ENCODE measurements at regions not wholly inside any gene's neighbourhood (a gene's known extent, or its start where the extent isn't known, plus 50 kb on each side); places are given as distances from the start of the nearest gene placed in this dataset.

- no peak for TF ChIP-seq REXO4 (CRISPR knock-in tag; IDR thresholded peaks at IDR 0.05; ENCODE audit: borderline replicate concordance)
- TF ChIP-seq YEATS2 (CRISPR knock-in tag; IDR thresholded peaks at IDR 0.05; ENCODE audit: borderline replicate concordance), result no peak
- 0 out of 2 replicates have a peak, but pooled peaks have one; percentile 32 for TF ChIP-seq ZNF225 (CRISPR knock-in tag; IDR thresholded peaks at IDR 0.05)
- TF ChIP-seq ZBTB26 (CRISPR knock-in tag; IDR thresholded peaks at IDR 0.05; ENCODE audit: borderline replicate concordance), result no peak
- TF ChIP-seq ZNF33A (CRISPR knock-in tag; IDR thresholded peaks at IDR 0.05; ENCODE audit: borderline replicate concordance), result no peak
- TF ChIP-seq ZNF317 (CRISPR knock-in tag; IDR thresholded peaks at IDR 0.05), result peak; percentile 29; the same call in 1 of the 2 replicates
- no peak for TF ChIP-seq NPAS2 (CRISPR knock-in tag; IDR thresholded peaks at IDR 0.05; ENCODE audit: borderline replicate concordance)
- TF ChIP-seq ZNF552 (CRISPR knock-in tag; IDR thresholded peaks at IDR 0.05; ENCODE audit: borderline replicate concordance), result no peak
- TF ChIP-seq ZNF318 (CRISPR knock-in tag; IDR thresholded peaks at IDR 0.05), result peak; percentile 84; the same call in 1 of the 2 replicates
- TF ChIP-seq PRPF4 (IDR thresholded peaks at IDR 0.05; ENCODE audit: low read depth, low read length, poor library complexity, severe bottlenecking), result peak; percentile 95
- TF ChIP-seq DNMT1 (CRISPR knock-in tag; IDR thresholded peaks at IDR 0.05), result peak; percentile 82
- no peak; the same call in 1 of the 2 replicates for TF ChIP-seq ZNF451 (CRISPR knock-in tag; IDR thresholded peaks at IDR 0.05)
- no peak for TF ChIP-seq ZNF101 (CRISPR knock-in tag; IDR thresholded peaks at IDR 0.05; ENCODE audit: borderline replicate concordance, low read depth)
- TF ChIP-seq RNF2 (conservative IDR thresholded peaks at IDR 0.05; ENCODE audit: low read depth), result no peak
- no peak for TF ChIP-seq ZBTB10 (CRISPR knock-in tag; IDR thresholded peaks at IDR 0.05; ENCODE audit: borderline replicate concordance)
- TF ChIP-seq ZNF614 (CRISPR knock-in tag; IDR thresholded peaks at IDR 0.05; ENCODE audit: borderline replicate concordance), result no peak
- peak; percentile 100 for TF ChIP-seq ZBTB38 (CRISPR knock-in tag; IDR thresholded peaks at IDR 0.05)
Measured at GRCh38 chr16:85534536-85535351, 78.4 kb upstream of the GSE1 start (continued).
